GM13976 (cell line): ENCODE measurements at regions not wholly inside any gene's neighbourhood (a gene's known extent, or its start where the extent isn't known, plus 50 kb on each side); places are given as distances from the start of the nearest gene placed in this dataset.

Source experiments
- DNase-seq: peaks from one replicate; pipeline ENCODE4 v3.0.0; 2012; ENCODE audit warnings: low spot score
- CTCF ChIP-seq: IDR thresholded peaks from 2 replicates; pipeline ENCODE4 v1.5.1; 2012; ENCODE audit warnings: borderline replicate concordance, mild to moderate bottlenecking; ENCODE audit not compliant: insufficient read depth; ENCODE audit errors: extremely low read depth, missing control alignments, control extremely low read depth
- in situ Hi-C: fragments of 300-500 bp; cut with MboI; formaldehyde crosslinking; loops from one replicate; pipeline ENCODE4 v1.12.0; 2022; ENCODE audit warnings: low sequenced_read_pairs, mixed read lengths, inconsistent platforms; ENCODE audit not compliant: unreplicated experiment

GRCh38 chr5:71907608-71908145, 188.6 kb downstream of the CARTPT start:
- no peak for DNase-seq
- in situ Hi-C loops: no loop called here
- TF ChIP-seq CTCF: no peak

- in situ Hi-C loops: no loop called here
- DNase-seq: no peak
- TF ChIP-seq CTCF: no peak
Observed at GRCh38 chr5:71910741-71911140, 191.7 kb downstream of the CARTPT start.

- in situ Hi-C loops: no loop called here
- DNase-seq: no peak
- TF ChIP-seq CTCF: no peak
Observed at GRCh38 chr5:71912021-71912420, 192.9 kb downstream of the CARTPT start.

GRCh38 chr5:71914281-71914680, 193.0 kb upstream of the MAP1B start:
- in situ Hi-C loops: no loop called here
- no peak for TF ChIP-seq CTCF
- no peak for DNase-seq

GRCh38 chr5:71922584-71923106, 184.6 kb upstream of the MAP1B start:
- in situ Hi-C loops: no loop called here
- no peak for DNase-seq
- TF ChIP-seq CTCF: no peak

- no peak for TF ChIP-seq CTCF
- in situ Hi-C loops: no loop called here
- DNase-seq: no peak
Observed at GRCh38 chr5:71923755-71924154, 183.5 kb upstream of the MAP1B start.
